Activated effector memory CD4-positive, alpha-beta T cell treated with Interleukin-2 at 50 U/mL for 16 hours (primary cell): ENCODE measurements at regions not wholly inside any gene's neighbourhood (a gene's known extent, or its start where the extent isn't known, plus 50 kb on each side); places are given as distances from the start of the nearest gene placed in this dataset.

ENCODE experiments used
- DNase-seq: peaks from one replicate; pipeline ENCODE4 v3.0.0-alpha.2; 2020

- DNase-seq, result no peak
These were observed 88.1 kb upstream of the STARD13 start for GRCh38 chr13:33373624-33374023.

- DNase-seq, result no peak
These were observed 89.9 kb upstream of the STARD13 start for GRCh38 chr13:33375421-33375820.

- no peak for DNase-seq
These were observed 90.7 kb upstream of the STARD13 start for GRCh38 chr13:33376212-33376611.

- DNase-seq, result no peak
These were observed 91.9 kb upstream of the STARD13 start for GRCh38 chr13:33377411-33377810.

- DNase-seq, result no peak
These were observed 92.3 kb upstream of the STARD13 start for GRCh38 chr13:33377825-33378224.

- DNase-seq, result no peak
These were observed 94.1 kb upstream of the STARD13 start for GRCh38 chr13:33379608-33380007.

GRCh38 chr13:33380487-33381079 is 95.0 kb upstream of the STARD13 start:
- DNase-seq, result no peak

GRCh38 chr13:33381180-33381579 is 95.6 kb upstream of the STARD13 start:
- DNase-seq, result no peak

- no peak for DNase-seq
These were observed 96.4 kb upstream of the STARD13 start for GRCh38 chr13:33381906-33382305.

- no peak for DNase-seq
These were observed 98.4 kb upstream of the STARD13 start for GRCh38 chr13:33383724-33384577.

- DNase-seq, result no peak
These were observed 102.9 kb upstream of the STARD13 start for GRCh38 chr13:33388286-33388998.

GRCh38 chr13:33392794-33393405 is 107.3 kb upstream of the STARD13 start:
- no peak for DNase-seq

- no peak for DNase-seq
These were observed 108.9 kb upstream of the STARD13 start for GRCh38 chr13:33394294-33394932.

- no peak for DNase-seq
These were observed 115.7 kb upstream of the STARD13 start for GRCh38 chr13:33401238-33401637.

- DNase-seq, result no peak
These were observed 117.4 kb upstream of the STARD13 start for GRCh38 chr13:33402975-33403374.

- DNase-seq, result no peak
These were observed 118.3 kb upstream of the STARD13 start for GRCh38 chr13:33403807-33404362.

- no peak for DNase-seq
These were observed 119.8 kb upstream of the STARD13 start for GRCh38 chr13:33405371-33405770.

GRCh38 chr13:33409673-33410510 is 124.3 kb upstream of the STARD13 start:
- DNase-seq, result no peak

GRCh38 chr13:33410619-33411018 is 125.1 kb upstream of the STARD13 start:
- DNase-seq, result no peak

GRCh38 chr13:33411312-33411711 is 125.8 kb upstream of the STARD13 start:
- DNase-seq, result no peak

- no peak for DNase-seq
These were observed 130.3 kb upstream of the STARD13 start for GRCh38 chr13:33415822-33416221.
